ENCODE measurements at regions not wholly inside any gene's neighbourhood (a gene's known extent, or its start where the extent isn't known, plus 50 kb on each side); places are given as distances from the start of the nearest gene placed in this dataset.

DNA sequence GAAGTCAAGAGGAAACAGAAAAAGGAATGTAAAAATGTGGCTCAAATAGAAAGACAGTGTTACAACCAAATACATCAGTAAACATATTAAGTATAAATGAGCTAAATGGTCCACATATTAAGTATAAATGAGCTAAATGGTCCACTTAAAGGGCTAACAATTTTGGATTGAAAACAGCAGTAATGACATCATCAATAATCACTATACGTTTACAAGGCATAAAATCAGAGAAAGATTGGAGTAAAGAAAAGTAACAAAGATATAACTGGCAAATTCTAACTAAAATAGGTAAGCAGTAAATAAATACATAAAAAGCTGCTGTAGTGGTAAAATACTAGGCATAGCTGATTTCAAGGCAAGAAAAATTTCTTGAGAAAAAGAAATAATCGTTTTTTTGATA is 1298.4 kb upstream of the CELF2 start:
- no peak for DNase-seq

DNA sequence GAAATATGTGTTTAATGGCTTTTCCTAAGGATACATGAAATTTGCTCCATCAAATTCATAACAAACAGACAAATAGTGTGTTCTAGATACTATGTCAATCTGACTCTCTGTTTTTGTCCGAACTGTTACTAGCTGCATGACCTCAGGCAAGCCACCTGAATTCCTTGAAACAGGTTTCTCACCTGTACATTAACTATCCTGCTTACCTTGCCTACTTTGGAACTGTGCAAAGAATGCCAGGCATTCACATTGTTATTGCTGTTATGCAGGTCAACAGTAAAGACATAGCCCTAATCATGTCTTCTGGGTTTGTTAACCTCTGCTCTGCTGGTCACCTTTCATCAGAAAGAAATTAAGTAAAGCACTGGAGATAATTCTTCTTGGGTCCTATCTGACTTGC is 1283.9 kb upstream of the CELF2 start:
- no peak for DNase-seq

DNA sequence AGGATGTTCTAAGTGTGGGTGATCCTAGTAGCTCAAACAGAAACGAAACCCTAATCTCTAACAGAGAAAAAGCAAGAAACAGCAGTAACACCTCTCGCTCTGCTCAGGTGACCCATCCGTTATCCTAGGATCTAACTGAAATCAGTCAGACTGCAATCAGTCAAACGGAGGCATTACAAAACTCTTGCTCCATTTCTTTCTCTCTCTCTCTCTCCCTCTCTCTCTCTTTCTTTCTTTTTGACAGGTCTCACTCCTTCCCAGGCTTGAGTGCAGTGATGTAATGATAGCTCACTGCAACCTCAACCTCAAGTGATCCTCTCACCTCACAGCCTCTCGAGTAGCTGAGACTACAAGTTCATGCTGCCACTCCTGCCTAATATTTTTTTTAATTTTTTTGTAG is 1283.5 kb upstream of the CELF2 start:
- no peak for DNase-seq

DNA sequence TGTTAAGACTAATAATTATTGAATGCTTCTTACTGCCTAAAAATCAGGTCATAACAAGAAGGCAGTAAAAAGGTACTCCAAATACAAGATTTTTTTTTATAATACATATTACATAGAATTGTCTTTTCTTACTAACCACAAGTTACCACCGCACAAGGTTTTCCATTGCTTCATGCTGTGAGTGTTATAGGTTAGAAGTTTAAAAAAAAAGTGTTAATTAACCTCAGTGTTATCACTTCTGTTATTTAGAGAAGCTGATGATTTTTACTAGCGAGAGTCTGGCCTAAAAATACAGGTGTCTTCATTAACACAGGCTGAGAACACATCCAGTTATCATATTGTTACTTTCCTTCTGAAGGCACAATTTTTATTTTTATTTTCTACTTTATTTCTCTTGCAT is 1281.9 kb upstream of the CELF2 start:
- DNase-seq: no peak

DNA sequence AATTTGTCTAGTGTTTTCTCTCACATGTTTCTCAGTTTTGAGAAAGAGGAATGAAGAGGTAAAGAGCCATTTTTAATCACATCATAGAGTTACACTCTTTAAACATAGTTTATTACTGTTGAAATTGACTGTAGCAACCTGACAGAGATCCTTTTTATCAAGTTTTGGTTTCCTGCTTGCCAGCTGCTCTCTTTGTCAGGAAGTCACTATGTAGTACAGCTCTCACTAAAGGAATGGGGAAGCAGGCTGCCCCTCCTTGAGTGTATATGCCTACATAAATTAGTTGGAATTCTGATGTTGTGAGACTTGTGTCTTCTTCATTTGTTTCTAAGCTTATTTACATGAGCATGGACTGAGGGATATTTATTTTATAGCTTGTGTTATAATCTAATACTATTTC is 1274.0 kb upstream of the CELF2 start:
- no peak for DNase-seq

DNA sequence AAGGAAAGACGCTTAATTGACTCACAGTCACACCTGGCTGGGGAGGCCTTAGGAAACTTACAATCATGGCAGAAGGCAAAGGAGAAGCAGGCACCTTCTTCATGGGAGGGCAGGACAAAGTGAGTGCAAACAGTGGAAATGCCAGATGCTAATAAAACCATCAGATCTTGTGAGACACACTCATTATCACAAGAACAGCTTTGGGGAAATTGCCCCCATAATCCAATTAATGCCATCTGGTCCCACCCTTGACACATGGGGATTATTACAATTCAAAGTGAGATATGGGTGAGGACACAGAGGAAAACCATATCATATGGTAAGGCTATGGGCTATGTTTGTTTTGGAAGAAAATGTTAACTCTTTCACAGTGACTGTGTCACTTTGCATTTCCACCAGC is 1272.5 kb upstream of the CELF2 start:
- no peak for DNase-seq

DNA sequence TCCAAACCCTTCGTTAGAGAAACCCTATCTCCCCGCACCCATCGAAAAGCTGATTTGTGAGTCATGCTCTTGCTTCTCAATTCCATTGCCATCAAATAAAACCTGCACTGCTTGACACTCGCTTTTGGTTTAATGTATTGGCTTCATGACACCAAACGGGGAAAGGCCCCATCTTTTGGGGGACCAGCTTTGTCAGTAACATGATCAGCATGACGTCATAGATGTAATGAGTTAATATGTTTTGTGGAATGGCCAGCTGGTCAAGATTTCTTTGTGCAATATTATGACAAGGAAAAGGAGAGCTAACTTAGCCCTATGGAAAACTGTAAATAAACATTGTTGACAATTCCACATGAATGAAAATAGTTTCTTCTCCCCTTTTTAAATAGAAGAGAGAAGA is 1260.5 kb upstream of the CELF2 start:
- no peak for DNase-seq

DNA sequence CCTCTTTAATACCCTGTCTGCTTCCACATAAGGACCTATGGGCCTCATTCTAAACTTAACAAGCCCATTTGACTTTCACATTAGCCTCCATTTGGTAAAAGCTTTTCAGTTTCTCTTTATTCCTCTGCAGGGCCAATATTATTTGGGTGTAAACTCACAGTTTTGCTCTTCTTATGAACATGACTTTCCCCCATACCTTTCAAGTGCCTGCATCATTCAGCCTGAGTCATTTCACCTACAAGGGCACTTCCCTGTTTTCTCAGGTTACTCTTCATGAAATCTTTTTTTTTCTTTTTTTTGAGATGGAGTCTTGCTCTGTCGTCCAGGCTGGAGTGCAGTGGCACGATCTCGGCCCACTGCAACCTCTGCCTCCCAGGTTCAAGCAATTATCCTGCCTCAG is 1258.1 kb upstream of the CELF2 start:
- DNase-seq: no peak

DNA sequence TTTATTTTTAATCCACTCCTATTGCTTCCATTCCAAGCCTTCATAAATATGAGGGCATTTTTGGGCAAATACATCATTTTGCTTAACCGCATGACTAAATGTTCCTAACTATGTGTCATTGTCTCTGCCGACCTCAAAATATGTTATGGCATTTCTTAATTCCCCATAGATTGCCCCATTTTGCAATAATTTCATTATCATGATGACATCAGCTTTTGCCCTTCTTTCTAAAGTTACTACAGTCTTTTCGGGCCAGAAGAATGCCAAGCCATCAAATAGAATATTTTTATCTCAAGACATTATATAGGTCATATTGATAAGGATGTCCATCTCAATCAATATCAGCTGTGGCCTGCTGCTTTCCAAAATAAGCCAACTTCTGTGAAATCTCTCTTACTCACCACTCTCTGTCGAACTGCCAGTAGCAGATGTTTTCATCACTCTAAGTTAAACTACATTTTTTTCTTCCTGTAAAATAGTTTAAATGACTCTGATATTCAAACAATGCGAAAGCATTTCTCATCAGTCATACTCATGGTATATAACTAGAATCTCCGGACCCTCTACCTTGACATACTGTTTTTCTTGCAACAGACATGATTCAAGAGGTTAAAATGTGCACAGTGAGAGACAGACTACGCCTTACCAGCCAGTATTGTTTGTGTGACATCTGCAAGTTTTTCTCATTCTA is 1254.6 kb upstream of the CELF2 start:
- no peak for DNase-seq

DNA sequence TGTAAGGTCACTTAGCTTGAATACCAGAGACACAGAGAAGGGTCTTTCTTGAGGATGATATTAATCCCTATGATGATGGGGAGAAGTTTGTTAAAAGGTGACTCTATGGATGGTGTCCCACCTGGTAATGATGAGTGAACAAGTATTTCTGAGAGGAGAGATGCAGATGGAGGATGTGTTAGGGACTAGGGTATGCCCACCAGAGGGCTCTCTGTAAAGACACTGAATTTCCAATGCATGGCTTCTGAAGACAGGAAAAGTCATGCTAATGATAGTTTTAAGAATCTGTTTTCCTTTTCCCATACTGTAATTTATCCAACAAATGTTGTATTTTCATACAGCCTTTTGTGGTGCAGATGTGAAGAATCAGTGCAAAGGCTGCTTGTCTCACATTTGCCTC is 1250.9 kb upstream of the CELF2 start:
- no peak for DNase-seq

DNA sequence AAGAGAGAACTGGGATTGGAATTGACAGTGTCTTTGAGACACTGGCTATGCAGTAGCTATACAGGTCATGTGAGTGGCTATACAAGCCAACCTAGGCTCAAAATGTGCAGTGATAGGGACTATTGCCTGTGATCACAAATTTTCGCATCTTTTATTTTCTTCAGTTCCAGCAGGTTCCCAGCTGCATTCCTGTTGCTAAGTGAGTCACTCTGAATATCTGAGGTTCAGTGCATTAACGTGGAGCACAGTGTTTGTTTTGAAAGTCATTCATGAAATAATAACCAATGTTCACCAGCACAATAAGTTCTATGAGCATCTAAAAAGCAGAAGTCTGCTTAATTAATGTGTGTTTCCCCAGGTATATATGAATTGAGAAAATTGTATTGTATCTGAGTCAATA is 1236.0 kb upstream of the CELF2 start:
- DNase-seq: no peak

DNA sequence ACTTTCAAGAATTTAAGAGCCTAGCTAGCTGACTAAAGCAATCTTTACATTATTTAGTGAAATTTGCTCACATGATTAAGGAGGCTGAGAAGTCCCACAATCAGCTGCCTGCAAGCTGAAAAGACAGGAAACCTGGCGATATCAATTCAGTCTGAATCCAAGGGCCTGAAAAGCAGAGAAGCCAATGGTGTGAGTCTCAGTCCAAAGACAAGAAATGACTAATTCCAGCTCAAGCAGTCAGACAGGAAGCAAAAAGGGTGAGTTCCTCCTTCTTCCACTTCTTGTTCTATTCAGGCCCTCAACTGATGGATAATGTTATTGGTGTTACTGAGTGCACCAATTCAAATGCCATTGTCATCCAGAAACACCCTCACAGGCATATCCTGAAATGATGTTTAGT is 1231.6 kb upstream of the CELF2 start:
- peak in 1 of 3 donors; percentile 0 for DNase-seq

DNA sequence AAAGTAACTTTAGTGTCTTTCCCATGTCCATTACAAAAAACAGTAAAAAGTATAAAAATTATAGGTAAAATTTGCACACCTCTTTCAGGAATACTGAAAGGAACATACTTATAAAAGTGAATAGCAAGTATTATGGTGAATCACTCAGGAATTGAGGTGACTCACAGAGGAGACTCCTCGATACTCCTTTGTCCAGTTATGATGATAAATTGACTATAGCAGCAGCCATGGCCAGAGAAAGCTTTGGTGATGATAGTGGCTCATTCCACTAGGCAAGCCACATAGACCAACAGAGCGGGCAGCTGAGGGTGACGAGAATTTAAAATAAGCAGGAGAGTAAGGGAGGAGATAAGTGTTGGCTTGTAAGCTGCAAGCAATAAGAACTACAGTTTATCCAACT is 1231.1 kb upstream of the CELF2 start:
- DNase-seq: no peak

DNA sequence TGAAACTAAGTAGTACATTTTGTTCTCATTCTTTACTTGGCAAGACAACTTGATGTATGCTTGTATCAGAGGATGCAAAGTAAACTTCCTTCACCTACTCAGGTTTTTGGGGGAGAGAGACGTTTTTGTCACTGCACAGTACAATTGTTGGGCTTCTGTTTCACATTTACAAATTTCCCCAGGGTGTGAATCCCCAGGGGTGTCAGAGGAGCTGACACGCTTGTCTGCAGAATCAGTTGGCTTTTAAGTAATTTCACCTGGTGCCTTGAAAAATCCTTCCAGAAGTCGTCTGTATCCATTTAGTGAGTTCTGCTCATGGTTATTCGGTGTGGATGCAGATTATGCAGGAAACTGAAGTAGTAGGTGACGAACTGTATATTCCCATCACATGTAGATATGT is 1227.7 kb upstream of the CELF2 start:
- DNase-seq: no peak

DNA sequence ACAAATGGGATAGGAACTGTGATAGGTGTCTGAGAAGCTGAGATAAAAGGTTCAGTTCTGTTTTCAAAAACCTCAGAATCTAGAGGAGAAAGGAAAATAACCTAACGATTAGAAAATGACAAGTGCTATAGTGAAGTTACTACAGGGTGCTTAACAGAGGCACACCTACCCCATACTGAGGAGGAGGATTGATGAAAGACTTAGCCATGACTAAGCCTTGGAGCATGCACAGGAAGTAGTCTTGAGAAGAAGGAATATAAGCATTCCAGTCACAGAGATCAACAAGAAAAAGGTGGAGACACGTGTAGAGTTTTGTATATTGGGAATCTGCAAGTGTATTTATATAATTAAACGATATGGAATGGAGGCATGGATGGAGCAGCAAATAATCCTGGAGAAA is 1225.5 kb upstream of the CELF2 start:
- DNase-seq: no peak

DNA sequence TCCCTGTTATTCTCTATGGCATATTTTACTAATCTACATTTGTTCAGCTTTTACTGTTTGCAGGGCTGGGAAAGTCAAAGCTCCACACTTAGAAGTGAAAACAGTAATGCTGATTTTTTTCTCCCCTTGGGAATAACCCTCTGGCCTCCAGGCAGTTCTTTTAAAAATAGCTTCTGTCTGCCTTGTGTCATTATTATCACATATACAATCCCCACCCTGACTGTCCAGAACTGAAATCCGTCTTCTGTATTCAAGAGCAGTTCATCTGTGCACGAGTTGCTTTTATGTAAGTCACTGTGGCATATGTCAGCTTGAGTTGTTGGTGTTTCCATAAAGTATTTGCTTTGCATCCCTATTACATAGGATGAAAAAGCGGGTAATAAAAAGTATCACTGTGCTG is 1221.1 kb upstream of the CELF2 start:
- DNase-seq: no peak

DNA sequence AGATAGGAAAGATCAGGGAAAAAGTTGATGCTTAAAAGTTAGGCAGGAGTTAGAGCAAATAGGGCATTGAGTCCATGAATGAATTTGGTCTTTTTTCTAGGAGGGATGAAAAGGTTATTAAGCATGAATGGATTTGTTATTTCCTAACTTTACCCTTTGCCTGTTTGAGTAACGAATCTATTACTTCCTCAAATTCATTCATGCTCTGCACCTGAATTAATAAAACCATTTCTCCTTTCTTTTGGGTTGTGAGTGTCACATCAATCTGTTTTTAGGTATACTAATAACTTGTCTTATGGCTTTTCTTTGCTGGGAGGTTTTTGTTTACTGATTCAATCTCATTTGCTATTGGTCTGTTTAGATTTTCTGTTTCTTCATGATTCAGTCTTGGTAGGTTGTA is 1217.7 kb upstream of the CELF2 start:
- DNase-seq: no peak

DNA sequence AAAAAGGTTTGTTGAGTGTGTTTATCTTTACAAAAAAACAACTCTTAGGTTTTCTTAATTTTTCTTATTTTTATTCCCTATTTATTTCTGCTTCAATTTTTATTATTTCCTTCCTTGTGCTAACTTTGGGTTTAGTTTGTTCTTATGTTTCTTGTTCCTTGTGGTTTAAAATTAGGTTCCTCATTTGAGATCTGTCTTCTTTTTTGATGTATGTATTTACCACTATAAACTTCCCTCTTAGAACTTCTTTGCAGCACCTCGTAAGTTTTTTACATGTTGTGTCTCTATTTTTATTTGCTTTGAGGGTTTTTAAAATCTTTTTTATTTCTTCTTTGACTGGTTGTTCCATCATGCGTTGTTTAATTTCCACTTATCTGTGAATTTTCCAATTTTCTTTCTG is 1217.1 kb upstream of the CELF2 start:
- DNase-seq: no peak

DNA sequence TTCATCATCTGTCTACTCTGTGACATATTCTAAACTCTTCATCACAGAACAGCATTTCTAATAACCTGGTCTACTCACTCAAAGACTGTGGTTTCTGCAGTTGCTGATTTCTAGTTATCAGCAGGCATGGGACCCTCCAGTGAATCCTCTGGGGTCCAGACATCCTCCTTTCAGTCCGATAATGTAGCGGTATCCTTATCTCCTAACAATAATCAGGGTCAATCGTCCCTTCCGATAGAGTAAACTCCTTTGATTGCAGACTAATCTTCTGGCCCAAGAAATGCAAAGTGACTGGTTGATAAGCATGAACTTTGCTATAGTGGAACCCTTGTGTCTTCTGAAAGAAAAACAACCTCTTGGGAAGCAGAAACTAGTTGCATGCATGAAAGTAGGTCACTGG is 1209.8 kb upstream of the CELF2 start:
- DNase-seq: no peak

DNA sequence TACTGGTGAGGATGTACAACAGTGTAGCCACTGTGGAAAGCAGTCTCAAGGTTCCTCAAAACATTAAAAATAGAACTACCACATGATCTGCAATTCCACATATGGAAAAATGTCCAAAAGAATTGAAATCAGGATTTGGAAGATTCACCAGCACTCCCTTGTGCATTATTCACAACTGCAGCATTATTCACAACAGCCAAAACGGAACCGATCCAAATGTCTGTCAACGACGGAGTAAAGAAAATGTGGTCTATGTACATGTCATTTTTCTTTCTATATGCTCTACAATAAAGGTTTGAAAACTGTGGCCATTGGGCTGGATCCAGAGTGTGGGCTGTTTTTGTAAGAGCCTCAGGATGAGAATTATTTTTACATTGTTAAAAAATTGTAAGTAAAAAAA is 1206.1 kb upstream of the CELF2 start:
- DNase-seq: no peak

DNA sequence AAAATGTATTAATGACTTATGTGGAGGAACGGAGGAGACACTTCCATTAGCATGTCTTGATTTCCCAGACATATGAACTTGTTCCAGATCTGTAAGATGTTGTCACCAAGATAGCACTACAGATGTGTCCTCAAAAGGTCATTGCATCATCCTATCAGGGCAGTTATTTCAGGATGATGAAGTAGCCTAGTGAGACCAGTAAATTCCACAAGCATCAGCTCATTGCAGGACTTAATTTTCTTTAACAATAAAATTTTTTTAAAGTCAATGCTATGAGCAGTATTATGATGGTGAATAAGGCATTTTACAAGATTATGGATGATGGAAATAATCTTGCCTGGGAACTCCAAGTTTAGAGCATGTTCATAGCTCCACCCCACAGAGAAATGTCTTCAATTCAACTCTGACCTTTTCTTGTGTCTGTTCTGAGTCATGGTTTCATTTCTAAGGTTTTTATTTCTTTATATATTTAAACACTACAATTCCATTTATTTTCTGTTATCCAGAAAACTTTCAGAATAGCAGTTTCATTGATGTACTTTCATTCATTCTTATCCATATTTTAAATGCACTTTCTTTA is 1203.3 kb upstream of the CELF2 start:
- DNase-seq: no peak

DNA sequence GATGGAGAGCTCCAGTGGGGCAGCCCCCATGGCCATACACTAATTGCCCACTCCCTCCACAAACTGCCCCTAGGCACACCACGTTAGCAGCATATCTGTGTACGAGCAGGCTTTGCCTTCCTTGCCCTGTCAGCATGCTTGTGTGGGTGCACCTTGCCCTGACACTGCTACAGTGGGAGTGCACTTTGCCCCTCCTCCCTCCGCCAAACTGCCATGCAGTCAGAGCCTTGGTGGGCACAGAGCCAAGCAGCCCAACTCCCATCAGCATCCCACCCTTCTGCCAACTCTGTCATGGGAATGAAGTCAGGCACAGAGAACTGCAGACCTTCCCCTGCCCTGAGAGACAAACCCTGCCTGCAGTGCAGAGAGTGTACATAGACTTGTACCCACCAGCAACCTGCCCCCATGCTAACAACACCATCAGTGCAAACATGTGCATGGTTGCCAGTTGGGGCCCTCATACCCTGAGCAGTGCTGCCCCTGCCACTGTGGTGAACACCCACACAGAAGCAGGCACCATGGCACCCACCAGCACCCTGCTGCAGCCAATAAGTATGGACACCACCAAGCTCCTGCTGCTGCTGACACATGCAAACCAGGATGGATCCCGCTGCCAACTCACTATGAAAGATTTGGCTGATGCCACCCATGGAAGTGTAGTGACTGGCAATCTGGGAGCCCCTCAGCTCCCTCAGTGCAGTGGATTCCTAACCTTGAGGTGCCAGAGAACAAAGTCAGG is 1197.7 kb upstream of the CELF2 start:
- DNase-seq: no peak

DNA sequence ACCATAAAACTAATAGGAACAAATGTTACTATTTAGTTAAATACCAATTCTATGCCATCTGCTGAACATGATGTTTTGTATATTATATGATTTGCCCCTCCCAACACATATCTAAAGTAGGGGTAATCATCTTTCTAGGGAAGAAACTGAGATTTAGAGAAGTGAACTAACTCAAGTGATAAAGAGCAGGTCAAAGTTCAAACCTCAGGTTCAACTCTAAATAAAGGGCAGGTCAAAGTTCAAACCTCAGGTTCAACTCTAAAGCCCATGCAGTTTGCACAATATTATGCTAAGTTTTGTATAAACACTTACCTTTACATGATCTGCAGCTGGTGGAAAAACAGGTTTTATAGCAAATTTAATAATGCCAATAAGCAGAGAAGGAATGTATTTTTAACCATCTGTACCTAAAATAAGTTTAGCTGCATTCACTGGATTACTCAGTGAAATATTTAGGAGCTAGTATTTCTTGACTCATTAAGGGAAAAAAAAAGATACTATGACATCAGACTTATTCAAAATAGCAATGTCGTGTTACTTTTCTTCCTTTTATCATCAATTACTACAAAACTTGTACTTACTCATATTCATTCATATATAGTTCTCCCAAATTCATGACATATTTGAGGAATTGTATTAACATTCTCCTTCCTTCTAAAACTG is 1194.3 kb upstream of the CELF2 start:
- DNase-seq: no peak

DNA sequence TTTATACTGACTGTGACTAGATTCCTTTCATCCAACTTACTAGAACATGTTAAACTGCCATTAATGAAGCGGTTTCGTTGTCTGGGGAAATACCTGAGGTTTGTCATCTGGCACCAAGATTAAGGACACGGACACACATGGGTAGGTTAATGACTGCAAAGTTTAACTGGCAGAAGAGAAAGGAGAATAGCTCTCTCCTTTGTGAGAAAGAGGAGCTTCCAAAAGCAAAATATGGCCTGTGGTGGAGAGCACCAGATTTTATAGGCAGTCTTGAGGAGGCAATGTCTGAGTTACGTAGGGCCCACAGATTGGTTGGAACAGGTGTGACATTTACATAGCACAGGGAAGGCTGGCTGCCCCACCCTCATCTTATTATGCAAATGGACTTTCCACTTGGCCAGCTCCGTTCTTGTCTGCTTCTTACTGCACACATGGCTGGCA is 1193.0 kb upstream of the CELF2 start:
- DNase-seq: no peak
